Mesenchymal stem cell (in vitro differentiated cells and primary cell): ENCODE measurements at regions not wholly inside any gene's neighbourhood (a gene's known extent, or its start where the extent isn't known, plus 50 kb on each side); places are given as distances from the start of the nearest gene placed in this dataset.

Experiments used
- DNase-seq: peaks from one replicate; pipeline ENCODE4 v3.0.0-alpha.2; 2013
- H2AFZ ChIP-seq: one replicate; pipeline ENCODE4 v1.6.1; 2013; ENCODE audit warnings: low read depth, mild to moderate bottlenecking, control low read depth, inconsistent platforms, low read length, moderate library complexity
- H2AK5ac ChIP-seq: 2 replicates; pipeline ENCODE4 v1.6.1; 2013; ENCODE audit warnings: low read length, moderate library complexity, mild to moderate bottlenecking, inconsistent platforms; ENCODE audit not compliant: severe bottlenecking
- H2BK120ac ChIP-seq: one replicate; pipeline ENCODE4 v1.6.1; 2013; ENCODE audit warnings: low read depth, mild to moderate bottlenecking, inconsistent platforms, low read length, moderate library complexity
- H2BK12ac ChIP-seq, 2 experiments: one replicate each; pipeline ENCODE4 v1.6.1; 2013; ENCODE audit warnings: inconsistent platforms in 2 of 2, low read length in 2 of 2, mild to moderate bottlenecking in 2 of 2, moderate library complexity in 2 of 2, control low read depth in 1 of 2
- H2BK15ac ChIP-seq: one replicate; pipeline ENCODE4 v1.6.1; 2013; ENCODE audit warnings: mild to moderate bottlenecking, low read depth, inconsistent platforms; ENCODE audit not compliant: poor library complexity, severe bottlenecking
- H2BK5ac ChIP-seq: 2 replicates; pipeline ENCODE4 v1.6.1; 2013; ENCODE audit warnings: low read depth, mild to moderate bottlenecking, low read length, control low read depth, inconsistent platforms; ENCODE audit not compliant: poor library complexity, severe bottlenecking
- H3K14ac ChIP-seq, 2 experiments: one replicate each; pipeline ENCODE4 v1.6.1; 2013; ENCODE audit warnings: inconsistent platforms in 2 of 2, low read length in 2 of 2, control low read depth in 1 of 2, mild to moderate bottlenecking in 1 of 2, moderate library complexity in 1 of 2
- H3K18ac ChIP-seq, 2 experiments: one replicate each; pipeline ENCODE4 v1.6.1; 2013; ENCODE audit warnings: inconsistent platforms in 2 of 2, low read length in 2 of 2, control low read depth in 1 of 2, low read depth in 1 of 2, mild to moderate bottlenecking in 1 of 2
- H3K23ac ChIP-seq, 2 experiments: one replicate each; pipeline ENCODE4 v1.6.1; 2013; ENCODE audit warnings: inconsistent platforms in 2 of 2, low read length in 2 of 2, mild to moderate bottlenecking in 2 of 2, moderate library complexity in 2 of 2, control low read depth in 1 of 2
- H3K27ac ChIP-seq: 2 replicates; pipeline ENCODE4 v1.5.1; 2013; ENCODE audit warnings: mild to moderate bottlenecking, moderate library complexity, low read length, control low read depth, inconsistent platforms; ENCODE audit not compliant: poor library complexity, severe bottlenecking
- H3K27me3 ChIP-seq, 2 experiments: 2 replicates each; pipeline versions ENCODE4 v1.6.1 to v1.7.0; 2013; ENCODE audit warnings: low read length in 2 of 2, mild to moderate bottlenecking in 2 of 2, moderate library complexity in 2 of 2, control low read depth in 1 of 2, inconsistent platforms in 1 of 2; ENCODE audit not compliant: control insufficient read depth in 1 of 2, insufficient read depth in 1 of 2
- H3K36me3 ChIP-seq, 2 experiments: 2 replicates each; pipeline versions ENCODE4 v1.6.1 to v1.7.0; 2013; ENCODE audit warnings: low read length in 2 of 2, control low read depth in 1 of 2, inconsistent platforms in 1 of 2, low read depth in 1 of 2, mild to moderate bottlenecking in 1 of 2; ENCODE audit not compliant: insufficient read depth in 2 of 2, control insufficient read depth in 1 of 2
- H3K4ac ChIP-seq, 2 experiments: one replicate each; pipeline ENCODE4 v1.6.1; 2013; ENCODE audit warnings: inconsistent platforms in 2 of 2, low read length in 2 of 2, mild to moderate bottlenecking in 2 of 2, moderate library complexity in 2 of 2, control low read depth in 1 of 2, low read depth in 1 of 2
- H3K4me1 ChIP-seq: 2 replicates; pipeline ENCODE4 v1.6.1; 2013; ENCODE audit warnings: low read depth, low read length, control low read depth; ENCODE audit not compliant: control insufficient read depth, insufficient read depth
- H3K4me2 ChIP-seq: 2 replicates; pipeline ENCODE4 v1.6.1; 2013; ENCODE audit warnings: low read length, mild to moderate bottlenecking, inconsistent platforms; ENCODE audit not compliant: poor library complexity, severe bottlenecking
- H3K4me3 ChIP-seq, 2 experiments: 2 replicates each; pipeline versions ENCODE4 v1.5.1 to v1.7.0; 2013; ENCODE audit warnings: low read length in 2 of 2, mild to moderate bottlenecking in 2 of 2, control low read depth in 1 of 2, low read depth in 1 of 2; ENCODE audit not compliant: insufficient read depth in 1 of 2
- H3K79me1 ChIP-seq: replicated peaks from 2 replicates; pipeline ENCODE4 v1.6.1; 2013; ENCODE audit warnings: mild to moderate bottlenecking, control low read depth, low read length, inconsistent platforms; ENCODE audit not compliant: poor library complexity, severe bottlenecking
- H3K9ac ChIP-seq: 2 replicates; pipeline ENCODE4 v1.7.0; 2013; ENCODE audit warnings: mild to moderate bottlenecking, low read length, moderate library complexity
- H3K9me3 ChIP-seq: 2 replicates; pipeline ENCODE4 v1.7.0; 2013; ENCODE audit warnings: mild to moderate bottlenecking, low read length; ENCODE audit not compliant: control insufficient read depth
- H4K8ac ChIP-seq: one replicate; pipeline ENCODE4 v1.6.1; 2013; ENCODE audit warnings: inconsistent platforms, mild to moderate bottlenecking, low read length, moderate library complexity
- H4K91ac ChIP-seq: one replicate; pipeline ENCODE4 v1.6.1; 2013; ENCODE audit warnings: mild to moderate bottlenecking, low read length, inconsistent platforms
- WGBS: methylation state at CpG from one replicate; pipeline ENCODE4 v1.1.7; 2013; ENCODE audit warnings: mixed read lengths; 5-methylcytosine and 5-hydroxymethylcytosine counted together

GRCh38 chr10:36728626-36729025, 396.8 kb upstream of the ANKRD30A start:
- peaks cover 3% of the 10 kb centered on the region for H3K4me1 ChIP-seq
- no peaks in the 10 kb centered on the region for H3K27me3 ChIP-seq
- H2BK12ac ChIP-seq = no peak overlapping the region
- no peak overlapping the region for H2AK5ac ChIP-seq
- H4K8ac ChIP-seq = peak overlapping the region; percentile 9
- no peak overlapping the region for H2AFZ ChIP-seq
- no peak overlapping the region for H2BK5ac ChIP-seq
- no peak overlapping the region for H3K18ac ChIP-seq
- H3K4me3 ChIP-seq = no peak overlapping the region
- H3K4ac ChIP-seq = peak overlapping the region in 1 of 2 experiments; percentile 35
- no peak overlapping the region for H3K4me2 ChIP-seq
- H2BK120ac ChIP-seq = no peak overlapping the region
- H3K79me1 ChIP-seq = no peaks in the 10 kb centered on the region
- H3K27ac ChIP-seq = no peak overlapping the region
- H3K9me3 ChIP-seq = no peaks in the 10 kb centered on the region
- H3K9ac ChIP-seq = no peak overlapping the region
- H3K14ac ChIP-seq = no peak overlapping the region
- no peak for DNase-seq
- WGBS = 80% methylated on average over 2 of the region's 2 CpGs
- no peaks in the 10 kb centered on the region for H3K36me3 ChIP-seq
- no peak overlapping the region for H3K23ac ChIP-seq
- no peak overlapping the region for H4K91ac ChIP-seq
- no peak overlapping the region for H2BK15ac ChIP-seq

- H3K4ac ChIP-seq = no peak overlapping the region
- no peaks in the 10 kb centered on the region for H3K9me3 ChIP-seq
- no peak overlapping the region for H3K14ac ChIP-seq
- H3K27ac ChIP-seq = no peak overlapping the region
- WGBS = no CpG with 5 or more reads among the region's 6 CpGs
- H2AK5ac ChIP-seq = no peak overlapping the region
- H3K36me3 ChIP-seq = no peaks in the 10 kb centered on the region
- H3K4me1 ChIP-seq = peaks cover 3% of the 10 kb centered on the region
- H3K27me3 ChIP-seq = no peaks in the 10 kb centered on the region
- H3K4me3 ChIP-seq = no peak overlapping the region
- H4K91ac ChIP-seq = no peak overlapping the region
- no peak overlapping the region for H2BK15ac ChIP-seq
- no peak overlapping the region for H3K23ac ChIP-seq
- H2AFZ ChIP-seq = no peak overlapping the region
- peak overlapping the region; percentile 6 for H3K9ac ChIP-seq
- DNase-seq = peak; percentile 75
- no peak overlapping the region for H2BK120ac ChIP-seq
- H2BK5ac ChIP-seq = no peak overlapping the region
- no peak overlapping the region for H3K4me2 ChIP-seq
- no peaks in the 10 kb centered on the region for H3K79me1 ChIP-seq
- H4K8ac ChIP-seq = no peak overlapping the region
- no peak overlapping the region for H3K18ac ChIP-seq
- no peak overlapping the region for H2BK12ac ChIP-seq
Measured at GRCh38 chr10:36725581-36726520, 399.5 kb upstream of the ANKRD30A start.

GRCh38 chr10:36722777-36723176, 402.6 kb upstream of the ANKRD30A start:
- Histone ChIP-seq H3K9ac (no peak overlapping the region), H3K27me3 (no peaks in the 10 kb centered on the region), H2AFZ (no peak overlapping the region), H2BK120ac (no peak overlapping the region), H3K27ac (no peak overlapping the region), H2BK12ac (no peak overlapping the region), H2BK15ac (peak overlapping the region; percentile 48), H3K79me1 (no peaks in the 10 kb centered on the region), H3K14ac (no peak overlapping the region), H3K9me3 (no peaks in the 10 kb centered on the region), H3K4me3 (no peak overlapping the region), H3K36me3 (no peaks in the 10 kb centered on the region), H3K23ac (no peak overlapping the region), H3K18ac (peak overlapping the region; percentile 2 to 33), H3K4ac (no peak overlapping the region), H2AK5ac (no peak overlapping the region), H3K4me1 (peaks cover 3% of the 10 kb centered on the region), H4K8ac (no peak overlapping the region), H2BK5ac (no peak overlapping the region), H4K91ac (no peak overlapping the region), H3K4me2 (no peak overlapping the region)
- DNase-seq = no peak
- WGBS = 98% methylated on average over 8 of the region's 9 CpGs

GRCh38 chr10:36721871-36722270, 403.5 kb upstream of the ANKRD30A start:
- H3K79me1 ChIP-seq = no peaks in the 10 kb centered on the region
- H2BK15ac ChIP-seq = no peak overlapping the region
- H3K36me3 ChIP-seq = no peaks in the 10 kb centered on the region
- H2BK12ac ChIP-seq = no peak overlapping the region
- no peak overlapping the region for H4K91ac ChIP-seq
- H3K9ac ChIP-seq = no peak overlapping the region
- H3K4me1 ChIP-seq = peaks cover 3% of the 10 kb centered on the region
- no peak overlapping the region for H2BK5ac ChIP-seq
- no peaks in the 10 kb centered on the region for H3K9me3 ChIP-seq
- no peak overlapping the region for H3K4me3 ChIP-seq
- no peaks in the 10 kb centered on the region for H3K27me3 ChIP-seq
- no peak overlapping the region for H3K14ac ChIP-seq
- no peak overlapping the region for H2BK120ac ChIP-seq
- H3K4me2 ChIP-seq = no peak overlapping the region
- H2AK5ac ChIP-seq = no peak overlapping the region
- H3K18ac ChIP-seq = no peak overlapping the region
- 19% methylated on average over 2 of the region's 2 CpGs for WGBS
- no peak overlapping the region for H3K4ac ChIP-seq
- H2AFZ ChIP-seq = no peak overlapping the region
- peak; percentile 57 for DNase-seq
- no peak overlapping the region for H3K27ac ChIP-seq
- no peak overlapping the region for H4K8ac ChIP-seq
- H3K23ac ChIP-seq = no peak overlapping the region
